HFF-Myc (cell line): ENCODE measurements at regions not wholly inside any gene's neighbourhood (a gene's known extent, or its start where the extent isn't known, plus 50 kb on each side); places are given as distances from the start of the nearest gene placed in this dataset.
"Not testable (repeated sequence)": the region's sequence is repeated elsewhere in the genome, so short reads cannot be mapped to it uniquely, and the experiment has no call there.

Source experiments
- DNase-seq: peaks from one replicate; pipeline ENCODE4 v3.0.0-alpha.2; 2011; ENCODE audit warnings: low read depth; ENCODE audit errors: extremely low read depth
- H3K4me3 ChIP-seq: replicated peaks from 2 replicates; pipeline ENCODE4 v1.5.1; 2011; ENCODE audit warnings: low read depth, mild to moderate bottlenecking, control low read depth, low read length
- TF ChIP-seq, protein P1 (sequence below): IDR thresholded peaks from 2 replicates; pipeline ENCODE4 v1.5.1; 2012; ENCODE audit warnings: mild to moderate bottlenecking, low read depth, low read length, control low read depth; ENCODE audit errors: missing control alignments

DNA sequence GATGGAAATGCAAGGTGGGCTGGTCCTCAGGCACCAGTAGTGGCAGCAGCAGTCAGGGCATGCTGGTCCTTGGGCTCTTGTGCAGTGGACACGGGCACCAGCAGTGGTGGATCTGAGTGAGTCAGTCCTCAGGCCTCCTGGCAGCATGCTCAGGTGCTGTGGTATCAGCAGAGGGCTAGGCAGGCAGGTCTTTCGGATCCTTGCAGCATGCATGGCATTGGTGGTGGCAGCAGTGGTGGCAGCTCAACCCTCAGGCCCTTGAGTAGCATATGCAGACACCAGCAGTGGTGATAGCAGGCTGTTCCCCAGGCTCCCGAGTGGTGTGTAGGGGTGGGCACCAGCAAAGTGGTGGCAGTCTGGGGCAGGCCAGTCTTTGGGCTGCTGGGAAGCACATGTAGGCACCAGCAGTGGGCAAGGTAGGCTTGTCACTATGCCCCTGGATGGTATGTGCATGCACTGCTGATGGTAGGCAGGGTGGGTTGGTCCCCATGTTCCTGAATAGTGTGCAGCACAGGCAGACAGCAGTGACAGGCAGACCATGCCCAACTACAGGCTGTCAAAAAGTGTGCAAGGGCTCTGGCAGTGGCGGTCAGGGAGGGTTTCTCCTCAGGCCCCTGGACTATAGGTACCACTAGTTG lies 606.0 kb downstream of the ADCYAP1 start:
- DNase-seq = no peak
- TF ChIP-seq, protein P1, sequence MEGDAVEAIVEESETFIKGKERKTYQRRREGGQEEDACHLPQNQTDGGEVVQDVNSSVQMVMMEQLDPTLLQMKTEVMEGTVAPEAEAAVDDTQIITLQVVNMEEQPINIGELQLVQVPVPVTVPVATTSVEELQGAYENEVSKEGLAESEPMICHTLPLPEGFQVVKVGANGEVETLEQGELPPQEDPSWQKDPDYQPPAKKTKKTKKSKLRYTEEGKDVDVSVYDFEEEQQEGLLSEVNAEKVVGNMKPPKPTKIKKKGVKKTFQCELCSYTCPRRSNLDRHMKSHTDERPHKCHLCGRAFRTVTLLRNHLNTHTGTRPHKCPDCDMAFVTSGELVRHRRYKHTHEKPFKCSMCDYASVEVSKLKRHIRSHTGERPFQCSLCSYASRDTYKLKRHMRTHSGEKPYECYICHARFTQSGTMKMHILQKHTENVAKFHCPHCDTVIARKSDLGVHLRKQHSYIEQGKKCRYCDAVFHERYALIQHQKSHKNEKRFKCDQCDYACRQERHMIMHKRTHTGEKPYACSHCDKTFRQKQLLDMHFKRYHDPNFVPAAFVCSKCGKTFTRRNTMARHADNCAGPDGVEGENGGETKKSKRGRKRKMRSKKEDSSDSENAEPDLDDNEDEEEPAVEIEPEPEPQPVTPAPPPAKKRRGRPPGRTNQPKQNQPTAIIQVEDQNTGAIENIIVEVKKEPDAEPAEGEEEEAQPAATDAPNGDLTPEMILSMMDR = no peak
- no peak overlapping the region for H3K4me3 ChIP-seq

- TF ChIP-seq, protein P1 = no peak
- no peak for DNase-seq
- no peak overlapping the region for H3K4me3 ChIP-seq
Observed at GRCh38 chr18:1511619-1512311, 607.1 kb downstream of the ADCYAP1 start.

DNA sequence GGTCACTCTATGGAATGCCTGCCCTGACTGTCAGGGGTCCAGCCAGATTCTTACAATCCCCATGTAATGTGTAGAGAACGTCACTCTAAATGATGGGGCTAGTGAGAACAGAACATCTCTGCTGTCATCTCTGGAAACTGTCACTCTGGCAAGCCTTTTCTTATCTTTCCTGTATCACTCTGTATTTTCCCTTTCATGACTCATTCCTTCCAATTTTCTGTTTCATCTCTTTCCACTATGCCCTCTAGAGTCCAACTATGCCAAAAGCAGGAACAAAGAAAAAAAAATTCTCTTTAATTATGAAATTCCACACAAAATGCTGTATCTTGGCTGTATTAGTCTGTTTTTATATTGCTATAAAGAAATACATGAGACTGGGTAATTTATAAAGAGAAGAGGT lies 608.8 kb downstream of the ADCYAP1 start:
- H3K4me3 ChIP-seq = no peak overlapping the region
- TF ChIP-seq, protein P1 = no peak
- no peak for DNase-seq

- DNase-seq, H3K4me3 ChIP-seq: not testable (repeated sequence)
Observed at GRCh38 chr18:1521588-1522248, 617.0 kb downstream of the ADCYAP1 start.

DNA sequence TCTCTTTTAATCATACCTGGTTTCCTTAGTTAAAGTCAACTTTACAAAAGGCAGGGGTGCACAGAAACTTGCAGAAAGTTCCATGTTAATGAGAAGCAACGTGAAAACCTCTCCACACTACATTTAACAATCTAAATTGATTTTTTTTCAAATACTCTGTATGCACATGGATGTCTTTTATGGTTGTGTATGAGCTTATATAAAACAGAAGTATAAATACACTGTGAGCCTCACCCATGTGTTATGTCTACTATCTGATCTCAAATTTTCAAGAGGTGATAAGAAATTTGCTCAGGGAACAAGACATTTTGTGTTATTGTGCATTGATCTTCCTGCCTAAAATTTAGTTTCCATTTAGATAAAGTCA lies 617.6 kb downstream of the ADCYAP1 start:
- TF ChIP-seq, protein P1 = no peak
- DNase-seq = no peak
- no peak overlapping the region for H3K4me3 ChIP-seq

GRCh38 chr18:1526991-1527390 lies 622.3 kb downstream of the ADCYAP1 start:
- H3K4me3 ChIP-seq = no peak overlapping the region
- TF ChIP-seq, protein P1 = no peak
- no peak for DNase-seq

- TF ChIP-seq, protein P1 = no peak
- no peak for DNase-seq
- H3K4me3 ChIP-seq = no peak overlapping the region
Observed at GRCh38 chr18:1527805-1528204, 623.1 kb downstream of the ADCYAP1 start.
